Stimulated activated CD8-positive, alpha-beta memory T cell treated with anti-CD3 and anti-CD28 coated beads, Interleukin-4, amount 100 ng/mL, for 48 hours (primary cell): ENCODE measurements at regions not wholly inside any gene's neighbourhood (a gene's known extent, or its start where the extent isn't known, plus 50 kb on each side); places are given as distances from the start of the nearest gene placed in this dataset.
"Not testable (repeated sequence)": the region's sequence is repeated elsewhere in the genome, so short reads cannot be mapped to it uniquely, and the experiment has no call there.

Experiments
- DNase-seq: peaks from one replicate; pipeline ENCODE4 v3.0.0-alpha.2; 2020

DNA sequence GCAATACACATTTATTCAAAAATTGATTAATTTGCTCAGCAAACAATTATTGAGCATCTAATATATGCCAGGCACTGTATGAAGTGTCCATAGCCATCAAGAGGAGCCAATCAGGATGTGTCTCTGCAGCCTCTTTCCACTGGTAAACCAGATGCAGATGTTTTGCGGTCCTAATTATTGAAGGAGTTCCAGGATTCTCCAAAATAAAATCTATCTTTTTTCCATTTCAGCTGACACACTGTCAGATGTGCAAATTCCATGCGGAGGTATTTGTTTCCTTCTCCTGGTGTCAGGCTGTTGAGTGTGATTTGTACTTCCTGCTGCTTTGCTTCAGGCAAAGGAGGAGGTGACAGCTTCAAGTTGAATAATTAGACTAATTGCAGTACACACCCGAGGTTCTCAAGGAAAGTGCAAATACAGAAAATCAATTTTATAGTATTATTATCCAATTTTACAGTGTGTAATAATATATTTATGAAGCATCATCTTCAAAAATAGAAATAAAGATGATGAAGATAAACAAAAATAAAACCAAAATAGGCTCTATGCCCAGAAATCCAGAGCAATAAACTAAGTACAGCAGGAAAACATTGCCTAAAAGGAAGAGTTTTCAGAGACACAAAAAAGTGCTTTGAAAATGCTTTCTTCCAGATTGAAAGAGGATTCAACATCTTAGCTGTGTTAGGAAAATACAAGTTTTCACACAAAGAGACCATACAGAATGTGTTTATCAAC, 1352.9 kb upstream of the CHAC2 start:
- DNase-seq: no peak

DNA sequence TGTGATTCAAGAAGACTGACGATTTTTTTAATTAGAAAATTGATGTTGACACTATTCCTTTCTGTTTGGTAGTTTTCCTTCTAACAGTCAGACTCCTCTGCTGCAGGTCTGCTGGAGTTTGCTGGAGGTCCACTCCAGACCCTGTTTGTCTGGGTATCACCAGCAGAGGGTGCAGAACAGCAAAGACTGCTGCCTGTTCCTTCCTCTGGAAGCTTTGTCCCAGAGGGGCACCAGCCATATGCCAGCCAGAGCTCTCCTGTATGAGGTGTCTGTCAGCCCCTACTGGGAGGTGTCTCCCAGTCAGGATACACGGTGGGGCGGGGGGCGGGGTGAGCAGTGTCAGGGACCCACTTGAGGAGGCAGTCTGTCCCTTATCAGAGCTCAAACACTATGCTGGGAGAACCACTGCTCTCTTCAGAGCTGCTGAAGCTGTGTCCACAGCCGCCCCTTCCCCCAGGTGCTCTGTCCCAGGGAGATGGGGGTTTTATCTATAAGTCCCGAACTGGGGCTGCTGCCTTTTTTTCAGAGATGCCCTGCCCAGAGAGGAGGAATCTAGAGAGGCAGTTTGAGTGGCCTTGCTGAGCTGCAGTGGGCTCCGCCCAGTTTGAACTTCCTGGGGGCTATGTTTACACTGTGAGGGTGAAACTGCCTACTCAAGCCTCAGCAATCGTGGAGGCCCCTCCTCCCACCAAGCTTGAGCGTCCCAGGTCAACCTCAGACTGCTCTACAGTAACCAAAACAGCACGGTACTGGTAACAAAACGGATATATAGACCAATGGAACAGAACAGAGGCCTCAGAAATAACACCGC, 1358.1 kb upstream of the CHAC2 start:
- not testable (repeated sequence) for DNase-seq

DNA sequence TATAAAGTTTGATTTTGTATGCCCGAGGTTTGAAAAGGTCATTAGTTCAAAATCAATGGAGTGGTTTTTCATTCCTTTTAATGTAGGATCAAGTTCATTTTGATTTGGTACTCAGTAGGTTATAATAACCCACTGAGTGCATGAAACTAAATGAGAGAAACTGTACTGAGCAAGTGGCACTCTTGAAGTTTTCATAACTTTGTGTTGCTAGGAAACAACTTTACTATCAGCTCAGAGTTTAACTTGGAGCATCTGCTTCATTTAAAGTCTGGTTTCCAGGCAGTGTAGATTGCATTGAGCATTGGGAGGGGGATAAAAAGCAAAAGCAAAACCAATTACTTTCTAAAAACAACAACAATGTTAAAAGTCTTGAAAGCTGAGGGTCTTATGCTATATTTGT, 1361.6 kb upstream of the CHAC2 start:
- no peak for DNase-seq

DNA sequence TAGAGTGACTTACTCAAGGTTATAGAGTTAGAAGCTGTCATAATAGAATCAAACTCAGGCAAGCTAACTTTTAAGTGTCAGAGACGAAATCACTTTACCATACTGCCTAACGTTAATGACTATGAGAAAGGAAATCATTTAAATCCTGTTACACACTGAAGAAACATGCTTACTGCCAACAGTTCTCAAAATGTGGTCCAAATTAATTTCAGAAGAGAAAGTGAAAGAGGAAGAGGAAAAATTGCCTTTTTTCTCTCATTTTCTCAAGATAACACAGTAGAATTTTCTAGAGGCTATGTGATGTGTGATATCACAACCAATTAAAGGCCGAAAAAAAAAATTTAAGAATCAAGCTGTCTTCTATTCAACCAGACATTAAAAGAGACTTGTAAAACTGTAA, 1362.7 kb upstream of the CHAC2 start:
- DNase-seq: no peak

DNA sequence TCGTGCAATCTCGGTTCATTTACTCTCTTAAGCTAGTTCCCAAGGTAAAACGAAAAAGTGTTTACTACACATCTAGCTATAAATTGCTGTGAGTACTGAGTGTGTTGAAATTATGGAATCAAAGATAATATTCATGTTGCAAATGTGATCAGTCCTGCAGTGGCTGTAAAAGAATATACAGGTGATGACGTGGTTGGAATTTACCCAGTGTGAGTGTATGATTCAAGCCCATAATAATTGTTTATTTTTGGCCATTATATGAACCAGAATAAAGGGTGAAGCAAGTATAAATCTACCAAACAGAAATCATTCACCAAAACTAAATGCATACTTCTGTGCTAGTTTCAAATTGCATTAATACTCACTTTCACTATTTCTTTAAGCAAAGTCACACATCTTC, 1363.6 kb upstream of the CHAC2 start:
- no peak for DNase-seq

DNA sequence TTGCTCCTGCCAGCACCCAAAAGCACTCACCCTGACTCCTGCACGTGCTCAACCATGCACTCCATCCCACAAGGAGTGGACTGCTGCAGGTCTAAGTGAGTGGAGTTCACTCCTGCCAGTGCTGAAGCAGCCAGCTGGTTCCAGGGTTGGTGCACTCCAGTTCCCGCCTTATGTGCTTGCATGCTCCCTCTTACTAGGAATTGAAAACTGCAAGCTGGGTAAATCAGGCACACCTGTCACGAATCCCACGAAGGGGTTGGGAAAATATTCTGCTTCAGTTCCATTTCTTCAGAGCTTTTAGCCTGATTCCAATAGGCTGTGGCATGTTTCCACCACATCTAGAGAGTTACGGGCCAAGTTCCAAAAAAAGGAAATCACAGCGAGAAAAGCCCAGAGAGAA, 1365.5 kb upstream of the CHAC2 start:
- DNase-seq: no peak

DNA sequence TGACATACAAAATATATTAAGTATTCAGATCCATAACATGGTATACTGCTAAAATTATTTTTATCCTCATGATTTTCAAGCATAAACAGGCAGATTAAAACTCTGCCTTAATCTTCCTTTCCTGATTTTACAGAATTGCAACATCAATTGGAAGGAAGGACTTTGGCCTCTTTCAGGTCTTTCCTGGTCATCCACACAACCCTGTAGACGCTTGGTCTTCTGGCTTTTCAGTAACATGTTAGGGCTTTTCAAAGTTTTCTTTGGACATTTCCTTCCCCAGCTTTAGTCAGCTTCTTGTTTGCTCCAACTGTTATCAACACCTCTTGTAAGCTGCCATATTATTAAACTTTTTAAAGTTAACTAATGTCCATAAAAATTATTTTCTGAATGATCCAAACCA, 1364.9 kb upstream of the NRXN1 start:
- DNase-seq: no peak

DNA sequence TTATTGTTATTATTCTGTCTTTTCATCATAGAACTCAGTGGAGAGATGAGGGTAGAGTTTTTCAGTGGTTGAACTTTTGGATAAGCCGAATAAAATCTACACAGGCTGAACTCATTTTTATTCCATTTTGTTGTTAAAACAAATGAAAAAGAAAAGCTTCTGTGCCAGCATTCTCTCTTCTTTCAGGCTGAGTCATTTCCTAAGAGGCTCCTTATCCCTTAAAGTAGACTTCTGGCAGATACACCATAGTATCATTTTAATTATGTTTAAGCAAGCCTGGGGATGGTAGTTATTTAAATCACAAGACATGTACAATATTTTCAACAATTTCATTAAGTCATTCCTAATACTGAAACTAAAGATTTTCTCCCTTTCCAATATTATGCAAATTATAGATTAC, 1364.0 kb upstream of the NRXN1 start:
- DNase-seq: no peak

DNA sequence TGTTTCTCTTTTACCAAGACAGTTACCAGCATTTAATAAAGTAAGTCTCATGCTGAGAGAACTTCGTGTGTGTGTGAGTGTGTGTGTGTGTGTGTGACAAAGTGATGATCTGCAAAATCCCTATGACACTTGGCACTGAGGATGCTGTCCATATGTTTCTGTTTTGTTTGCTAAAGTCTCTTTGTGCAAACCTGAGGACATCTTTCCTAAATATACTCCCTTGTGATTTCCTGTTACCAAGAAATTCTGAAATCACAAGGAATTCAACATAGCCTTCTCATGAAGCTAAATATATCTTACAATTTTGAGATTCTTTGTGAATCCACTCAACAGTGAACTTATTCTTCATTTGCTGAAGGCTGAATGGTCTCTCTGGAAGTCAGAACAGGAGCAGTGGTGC, 1359.7 kb upstream of the NRXN1 start:
- no peak for DNase-seq

DNA sequence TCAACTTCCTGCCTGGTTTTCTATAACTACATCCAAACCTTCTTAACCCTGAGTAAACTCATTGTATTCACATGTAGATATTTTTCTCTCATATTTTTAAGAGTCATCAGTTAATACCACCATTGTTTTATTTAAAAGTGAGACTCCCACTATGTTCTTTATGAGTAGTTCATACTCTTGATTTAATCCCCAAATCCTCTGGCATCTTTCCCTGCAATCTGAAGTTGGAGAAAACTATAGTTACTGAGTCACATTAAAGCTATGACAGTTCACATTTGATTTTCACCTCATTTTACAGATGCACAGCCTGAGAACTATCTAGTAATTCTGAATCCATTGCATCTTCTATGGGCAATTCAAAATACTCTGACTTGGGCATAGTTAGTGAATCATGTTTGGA, 1358.7 kb upstream of the NRXN1 start:
- DNase-seq: no peak

DNA sequence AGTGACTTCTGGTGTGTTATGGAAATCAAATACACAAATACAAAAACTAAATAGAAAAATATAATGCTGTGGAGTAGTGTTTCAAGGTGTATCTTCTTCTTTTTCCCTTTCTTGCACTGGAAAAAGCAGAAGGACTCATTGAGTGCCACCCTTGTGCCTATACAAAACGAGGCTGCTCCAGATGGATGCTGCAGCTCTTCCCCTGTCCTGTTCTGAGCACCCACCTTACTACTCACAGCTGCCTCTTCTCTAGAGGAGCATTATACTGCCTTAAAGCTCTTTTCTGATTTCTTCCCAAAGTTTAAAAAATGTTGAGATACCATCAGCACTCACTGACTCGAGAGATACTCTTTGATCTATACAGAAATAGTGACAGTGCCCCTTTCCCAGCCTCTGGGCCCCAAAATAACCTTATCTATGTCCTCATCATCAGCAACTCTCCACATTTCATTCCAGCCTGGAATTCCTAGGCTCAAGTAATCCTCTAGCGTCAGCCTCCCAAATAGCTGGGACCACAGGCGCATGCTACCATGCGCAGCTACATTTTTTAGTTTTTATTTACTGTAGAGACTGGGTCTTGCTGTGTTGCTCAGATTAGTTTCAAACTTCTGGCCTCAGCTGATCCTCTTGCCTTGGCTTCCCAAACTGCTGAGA, 1356.1 kb upstream of the NRXN1 start:
- no peak for DNase-seq

DNA sequence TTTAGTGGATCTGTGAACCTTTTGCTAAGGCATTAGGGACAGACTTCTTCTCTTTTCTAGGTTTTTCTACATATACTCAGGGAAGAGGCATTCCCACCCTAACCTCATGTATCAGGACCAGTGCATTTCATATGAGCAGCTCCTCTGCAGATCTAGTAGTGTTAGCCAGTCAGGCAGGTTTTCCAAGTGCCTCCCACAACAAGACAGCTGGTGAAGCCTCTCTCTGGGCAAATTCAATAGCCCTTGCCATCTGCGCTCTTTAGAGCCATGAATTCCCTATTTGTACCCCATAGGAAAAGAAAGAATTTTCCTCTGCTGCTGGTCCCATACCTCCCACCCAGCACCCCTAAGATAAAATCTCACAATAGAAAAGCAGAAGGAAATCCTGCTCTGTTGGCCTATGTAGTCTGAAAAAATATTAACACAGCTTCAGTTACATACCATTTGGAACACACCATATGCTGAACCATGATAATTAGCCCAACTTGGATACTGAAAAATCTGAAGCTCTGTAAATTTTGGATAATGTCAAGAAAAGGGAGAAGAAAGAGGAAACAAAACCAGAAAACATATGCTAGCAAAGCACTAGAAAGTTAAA, 1354.6 kb upstream of the NRXN1 start:
- no peak for DNase-seq

DNA sequence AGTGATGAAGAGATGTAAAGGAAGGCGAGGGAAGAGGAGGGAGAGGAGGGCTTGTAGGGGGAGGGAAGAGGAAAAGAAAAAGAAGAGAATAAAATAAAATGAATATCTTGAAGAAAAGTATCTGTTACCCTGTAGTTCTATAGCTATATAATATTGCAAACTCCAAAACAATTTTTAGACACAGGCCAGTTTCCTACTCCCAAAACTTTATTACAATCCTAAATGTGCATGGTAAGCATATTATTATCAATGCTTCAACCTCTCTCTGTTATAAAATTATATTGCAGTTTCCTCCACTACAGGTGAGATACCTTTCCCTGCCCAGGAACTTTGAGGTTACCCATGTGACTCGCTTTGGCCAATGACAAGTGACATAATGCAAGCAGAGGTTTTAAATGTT, 1351.6 kb upstream of the NRXN1 start:
- no peak for DNase-seq

DNA sequence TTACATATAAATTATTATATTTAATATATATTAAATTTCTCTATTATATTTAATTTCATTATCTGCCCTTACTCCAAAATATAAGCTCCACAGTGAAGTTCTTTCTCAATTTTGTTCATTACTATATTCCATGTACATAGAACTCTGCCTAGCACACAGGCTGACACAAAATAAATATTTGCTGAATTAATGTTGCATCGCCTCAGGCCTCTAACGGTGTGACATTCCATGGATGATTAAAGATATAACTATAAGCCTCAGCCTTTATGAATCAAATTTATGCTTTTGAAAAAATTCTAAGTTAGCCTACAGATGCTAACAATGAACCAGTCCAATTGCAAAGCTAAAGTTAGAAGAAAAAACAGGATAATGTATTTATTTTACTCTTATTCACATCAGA, 1337.2 kb upstream of the NRXN1 start:
- no peak for DNase-seq

DNA sequence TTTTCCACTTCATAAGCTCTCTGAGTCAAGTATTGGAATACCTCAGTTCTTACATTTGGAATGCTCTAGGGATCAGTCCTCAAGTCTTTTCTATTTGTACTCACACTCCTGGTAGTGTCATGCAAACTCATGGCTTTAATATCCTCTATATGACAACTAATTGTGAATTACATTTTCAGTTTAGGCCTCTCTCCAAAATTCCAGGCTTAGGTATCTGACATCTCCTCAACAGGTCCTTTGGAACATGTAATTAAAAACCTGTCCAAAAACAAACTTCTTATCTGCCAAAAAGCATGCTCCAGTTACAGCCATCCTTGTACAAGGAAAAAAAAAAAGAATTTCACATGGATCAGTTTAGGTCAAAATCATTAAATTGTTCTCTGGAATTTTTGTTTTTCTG, 1336.2 kb upstream of the NRXN1 start:
- no peak for DNase-seq

DNA sequence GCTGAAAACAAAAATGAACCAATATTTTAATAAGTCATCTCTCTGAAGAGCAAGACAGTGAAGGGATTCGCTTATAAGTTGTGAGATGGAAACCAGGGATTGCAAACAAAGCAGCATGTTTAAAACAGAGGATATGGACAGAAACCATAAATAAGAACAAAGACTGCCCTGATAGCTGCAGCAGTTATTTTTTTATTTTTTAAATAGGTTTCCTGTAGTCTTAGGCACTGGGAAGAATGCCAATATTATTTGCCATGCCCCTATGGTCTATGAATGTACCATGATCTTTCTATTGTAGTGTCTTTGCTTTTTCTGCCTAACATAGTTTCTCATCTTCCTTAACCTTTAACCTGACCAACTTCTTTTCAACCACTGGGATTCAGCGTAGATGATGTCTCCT, 1334.0 kb upstream of the NRXN1 start:
- DNase-seq: no peak

DNA sequence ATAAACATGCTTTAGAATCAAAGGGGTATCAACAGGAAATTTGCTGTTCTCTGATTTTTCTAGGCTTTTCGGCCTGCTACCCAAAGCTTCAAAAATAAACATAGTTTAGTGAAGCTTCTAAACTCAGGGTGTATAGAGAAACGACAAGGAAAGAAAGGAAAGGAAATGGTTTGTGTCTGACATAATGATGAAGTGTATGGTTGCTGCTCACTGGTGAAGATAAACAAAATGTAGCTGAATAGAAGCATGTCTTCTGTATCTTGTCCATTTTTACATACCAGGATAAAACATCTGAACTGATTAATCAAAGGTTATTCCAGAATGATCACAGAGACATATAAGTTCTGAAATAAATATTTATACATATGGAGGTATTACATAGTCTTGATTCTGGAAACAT, 1324.6 kb upstream of the NRXN1 start:
- DNase-seq: no peak

DNA sequence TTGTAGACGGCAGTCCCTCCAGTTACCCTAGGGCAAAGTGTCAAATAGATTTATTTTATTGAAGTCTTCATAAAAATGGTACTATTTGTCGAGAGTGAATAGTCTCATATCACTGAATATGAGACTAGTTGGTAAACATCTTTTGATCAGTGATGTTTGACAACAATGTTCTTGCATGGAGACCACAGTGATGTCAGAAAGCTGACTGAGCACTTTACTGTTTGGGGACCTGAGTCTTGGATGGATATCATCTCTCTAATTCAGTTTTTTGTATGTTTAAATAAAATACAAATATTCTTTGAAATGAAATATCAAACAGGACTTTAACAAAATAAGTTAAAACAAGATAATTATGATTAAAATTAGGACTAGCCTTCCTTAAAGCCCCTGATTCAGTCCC, 1315.4 kb upstream of the NRXN1 start:
- DNase-seq: no peak

DNA sequence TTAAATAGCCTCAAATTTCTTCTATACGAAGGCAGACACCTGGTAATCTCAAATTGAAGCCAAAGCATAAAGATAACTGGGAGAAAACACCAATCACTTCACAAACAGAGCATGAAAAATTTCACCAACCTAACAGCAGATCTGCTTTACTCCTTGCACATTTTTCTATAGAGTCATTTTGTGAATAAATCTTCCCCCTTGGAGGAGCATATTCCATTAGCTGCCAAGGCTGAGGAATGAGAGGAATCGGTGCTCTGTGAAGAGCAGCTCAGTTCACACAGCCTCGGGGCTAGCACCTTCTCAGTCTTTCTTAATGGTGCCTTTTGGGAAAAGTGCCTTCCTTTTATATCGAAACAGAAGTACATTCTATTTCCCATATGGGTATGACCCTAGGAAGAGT, 1313.7 kb upstream of the NRXN1 start:
- no peak for DNase-seq

DNA sequence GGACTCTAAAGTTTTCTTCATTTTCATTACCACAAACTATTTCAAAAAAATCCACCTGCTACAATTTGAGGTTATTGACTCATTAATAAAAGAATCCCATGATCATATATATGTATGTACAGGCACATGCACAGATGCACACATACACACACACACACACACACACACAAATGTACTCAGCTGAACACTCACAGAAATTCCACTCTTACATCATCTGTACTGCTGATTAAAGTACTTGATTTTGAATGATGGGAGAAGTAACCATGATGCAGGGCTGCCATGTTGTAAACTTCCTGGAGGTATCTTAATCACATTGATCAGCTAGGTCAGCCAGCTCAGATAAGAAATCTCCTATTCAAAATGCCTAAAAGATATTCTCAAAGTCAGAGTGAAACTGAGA, 1313.2 kb upstream of the NRXN1 start:
- DNase-seq: no peak

DNA sequence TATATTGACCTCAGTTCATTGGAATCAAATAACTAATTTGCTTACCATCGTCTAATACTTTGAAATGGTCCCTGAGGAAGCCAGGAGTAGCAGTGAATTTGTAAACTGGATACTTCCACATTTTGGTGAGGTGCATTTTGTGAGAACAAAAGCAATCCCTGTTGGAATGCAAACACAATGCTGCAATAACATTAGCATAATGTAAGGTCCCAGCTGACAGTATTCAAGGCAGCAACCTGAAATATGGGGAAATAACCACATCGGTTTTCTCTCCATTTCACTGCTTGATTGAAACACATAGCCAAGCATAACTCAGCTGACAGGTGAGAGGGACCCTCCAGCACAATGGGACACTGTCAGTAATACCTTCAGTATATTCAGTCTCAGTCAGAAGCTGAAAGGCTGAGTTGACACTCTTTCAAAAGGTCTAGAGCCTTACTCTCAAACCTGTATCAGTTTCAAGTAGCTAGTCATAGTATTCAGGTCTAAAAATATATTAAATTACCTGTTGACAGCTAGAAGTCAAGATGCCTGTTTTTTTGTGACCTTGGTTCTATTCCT, 1311.9 kb upstream of the NRXN1 start:
- DNase-seq: no peak

DNA sequence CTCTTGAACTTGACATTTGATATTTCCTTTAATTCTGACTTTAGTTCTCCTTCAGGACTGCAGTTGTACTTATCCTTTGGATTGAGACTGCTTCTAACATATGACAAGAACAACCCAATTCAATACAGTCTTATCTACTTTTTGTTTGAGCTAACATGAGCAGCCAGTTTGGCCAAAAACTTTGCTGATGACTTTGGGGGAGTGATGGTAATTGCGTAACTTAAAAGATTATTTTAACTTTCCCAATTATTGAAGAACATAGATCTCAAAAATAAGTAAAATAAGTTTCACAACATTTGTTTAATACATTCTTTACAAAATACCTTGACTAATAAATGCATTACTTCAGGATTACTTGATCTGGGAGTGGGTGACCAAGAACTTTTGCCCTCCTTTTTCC, 1311.1 kb upstream of the NRXN1 start:
- DNase-seq: no peak

DNA sequence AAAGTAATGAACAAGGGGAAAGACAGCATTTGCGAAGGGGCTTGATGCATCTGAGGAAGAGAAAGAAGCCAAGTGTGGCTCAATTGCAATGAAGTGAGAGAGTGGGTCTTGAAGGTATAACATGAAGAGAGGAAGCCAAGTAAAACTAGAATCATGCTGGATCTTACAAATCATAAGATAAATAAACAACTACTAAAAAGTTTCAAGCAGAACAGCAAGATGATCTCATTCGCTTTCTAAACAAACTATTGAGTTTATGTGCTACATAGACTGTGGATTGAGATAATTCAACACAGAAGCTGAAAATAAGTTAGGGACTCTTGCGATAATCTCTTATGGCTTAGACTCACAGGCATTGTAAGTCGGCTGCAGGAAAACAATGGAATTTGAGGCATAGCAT, 1310.5 kb upstream of the NRXN1 start:
- DNase-seq: no peak

DNA sequence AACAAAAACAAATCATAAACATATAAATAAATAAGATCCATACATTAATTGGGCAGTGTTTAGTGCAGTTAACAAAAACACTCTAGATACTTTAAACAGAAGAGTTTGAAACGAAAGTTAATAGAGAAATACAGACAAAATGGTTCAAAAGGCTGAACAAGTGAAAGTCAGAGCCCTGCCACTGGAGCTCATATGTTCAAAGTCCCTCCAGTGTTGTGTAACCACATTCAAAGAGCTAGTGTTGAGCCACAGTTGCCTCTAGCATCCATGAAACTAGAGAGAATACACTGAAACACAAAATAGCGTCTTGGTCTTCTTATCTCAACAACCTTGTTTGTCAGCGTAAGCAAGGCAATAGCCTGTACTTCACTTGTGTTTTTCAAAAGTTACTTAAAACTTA, 1309.8 kb upstream of the NRXN1 start:
- DNase-seq: no peak
